ENCODE measurements at regions not wholly inside any gene's neighbourhood (a gene's known extent, or its start where the extent isn't known, plus 50 kb on each side); places are given as distances from the start of the nearest gene placed in this dataset.

DNA sequence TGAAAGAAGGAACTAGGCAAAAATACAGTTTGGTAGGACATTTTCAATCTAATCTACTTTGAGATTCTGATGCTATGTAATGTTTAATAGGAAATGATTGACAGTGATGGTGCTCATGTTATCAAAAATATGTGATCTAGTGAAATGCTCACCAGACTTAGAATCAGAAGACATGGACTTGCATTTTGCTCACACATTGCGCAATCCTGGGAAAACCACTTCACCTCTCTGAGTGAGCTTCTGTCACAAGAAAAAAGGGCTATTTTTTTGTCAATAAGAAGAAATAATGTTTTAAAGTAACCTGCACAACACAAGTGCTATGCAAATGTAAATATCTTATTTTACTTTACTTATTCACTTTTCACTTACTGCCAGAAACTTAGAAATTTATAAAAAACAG is 380.9 kb upstream of the HTR2A start:
- no peak for TF ChIP-seq SUZ12 (IDR thresholded peaks at IDR 0.05; ENCODE audit: extremely low read depth, insufficient read depth, insufficient read length)
- TF ChIP-seq YY1 (IDR thresholded peaks at IDR 0.05; ENCODE audit: insufficient read depth, insufficient read length): no peak
